HEK293T (cell line): ENCODE measurements at regions not wholly inside any gene's neighbourhood (a gene's known extent, or its start where the extent isn't known, plus 50 kb on each side); places are given as distances from the start of the nearest gene placed in this dataset.
"Not testable (repeated sequence)": the region's sequence is repeated elsewhere in the genome, so short reads cannot be mapped to it uniquely, and the experiment has no call there.

Experiments
- FOXA1 ChIP-seq: fragments of 450-650 bp; IDR thresholded peaks from 2 replicates; pipeline ENCODE4 v1.6.1; 2016; ENCODE audit warnings: mild to moderate bottlenecking
- FOXM1 ChIP-seq: fragments of 450-650 bp; IDR thresholded peaks from 2 replicates; pipeline ENCODE4 v1.6.1; 2017; ENCODE audit warnings: mild to moderate bottlenecking, borderline replicate concordance

- TF ChIP-seq FOXA1, FOXM1: not testable (repeated sequence)
Observed at GRCh38 chr1:149218080-149218988, 115.0 kb upstream of the NBPF9 start.
